ENCODE measurements at regions not wholly inside any gene's neighbourhood (a gene's known extent, or its start where the extent isn't known, plus 50 kb on each side); places are given as distances from the start of the nearest gene placed in this dataset.
"Not testable (repeated sequence)": the region's sequence is repeated elsewhere in the genome, so short reads cannot be mapped to it uniquely, and the experiment has no call there.

GRCh38 chr5:125981016-125981415 is 442.2 kb upstream of the GRAMD2B start:
- ATAC-seq (ENCODE audit: low FRiP score) (no peak), DNase-seq (ENCODE audit: low spot score) (no peak)
- no peak for TF ChIP-seq CTCF (IDR thresholded peaks at IDR 0.05)

GRCh38 chr5:125987677-125988255 is 435.4 kb upstream of the GRAMD2B start:
- no peak for ATAC-seq (ENCODE audit: low FRiP score)
- no peak for TF ChIP-seq CTCF (IDR thresholded peaks at IDR 0.05)
- no peak for DNase-seq (ENCODE audit: low spot score)

- DNase-seq (ENCODE audit: low spot score) (no peak), ATAC-seq (ENCODE audit: low FRiP score) (no peak)
- no peak for TF ChIP-seq CTCF (IDR thresholded peaks at IDR 0.05)
Observed at GRCh38 chr5:125992050-125992449, 431.2 kb upstream of the GRAMD2B start.

GRCh38 chr5:125999271-126000030 is 423.8 kb upstream of the GRAMD2B start:
- ATAC-seq (ENCODE audit: low FRiP score); DNase-seq (ENCODE audit: low spot score): not testable (repeated sequence)

GRCh38 chr5:126000507-126000906 is 422.7 kb upstream of the GRAMD2B start:
- TF ChIP-seq CTCF (IDR thresholded peaks at IDR 0.05), result no peak
- ATAC-seq (ENCODE audit: low FRiP score) (no peak), DNase-seq (ENCODE audit: low spot score) (no peak)

GRCh38 chr5:126002222-126002897 is 420.8 kb upstream of the GRAMD2B start:
- TF ChIP-seq CTCF (IDR thresholded peaks at IDR 0.05), result no peak
- DNase-seq (ENCODE audit: low spot score) (no peak), ATAC-seq (ENCODE audit: low FRiP score) (peak; percentile 91)

- ATAC-seq (ENCODE audit: low FRiP score) (peak; percentile 63), DNase-seq (ENCODE audit: low spot score) (no peak)
- no peak for TF ChIP-seq CTCF (IDR thresholded peaks at IDR 0.05)
Observed at GRCh38 chr5:126003309-126003708, 419.9 kb upstream of the GRAMD2B start.

Measured in omental fat pad (tissue), 3 donors.